ENCODE measurements at regions not wholly inside any gene's neighbourhood (a gene's known extent, or its start where the extent isn't known, plus 50 kb on each side); places are given as distances from the start of the nearest gene placed in this dataset.

GRCh38 chr12:62158461-62159360 lies 101.5 kb upstream of the USP15 start:
- Histone ChIP-seq H3K27ac (replicated peaks) (no peak overlapping the region), H3K27me3 (ENCODE audit: insufficient read depth, poor library complexity, severe bottlenecking) (peaks cover 7% of the 10 kb centered on the region), H3K4me3 (replicated peaks; ENCODE audit: insufficient read depth, low read length) (no peak overlapping the region)
- TF ChIP-seq CTCF (IDR thresholded peaks at IDR 0.05; ENCODE audit: insufficient read depth, low read length), result no peak
- no peak for TF ChIP-seq SPI1 (IDR thresholded peaks at IDR 0.05; ENCODE audit: borderline replicate concordance, low read depth)
- no peak for DNase-seq (ENCODE audit: low read depth in 1 of 2, low spot score in 1 of 2)

- Histone ChIP-seq H3K27ac (replicated peaks) (no peak overlapping the region), H3K4me3 (replicated peaks; ENCODE audit: insufficient read depth, low read length) (no peak overlapping the region), H3K27me3 (ENCODE audit: insufficient read depth, poor library complexity, severe bottlenecking) (peaks cover 7% of the 10 kb centered on the region)
- no peak for TF ChIP-seq GABPA (IDR thresholded peaks at IDR 0.05; ENCODE audit: low read depth)
- TF ChIP-seq CTCF (IDR thresholded peaks at IDR 0.05; ENCODE audit: insufficient read depth, low read length), result no peak
- no peak for TF ChIP-seq REST (IDR thresholded peaks at IDR 0.05; ENCODE audit: insufficient replicate concordance, low read depth)
- no peak for TF ChIP-seq SPI1 (IDR thresholded peaks at IDR 0.05; ENCODE audit: borderline replicate concordance, low read depth)
- TF ChIP-seq POLR2AphosphoS5 (IDR thresholded peaks at IDR 0.05; ENCODE audit: low read depth), result no peak
- no peak for DNase-seq (ENCODE audit: low read depth in 1 of 2, low spot score in 1 of 2)
Observed at GRCh38 chr12:62162214-62162613, 98.0 kb upstream of the USP15 start.

- no peak overlapping the region for H3K27ac ChIP-seq (replicated peaks)
- TF ChIP-seq POLR2AphosphoS5 (IDR thresholded peaks at IDR 0.05; ENCODE audit: low read depth) (no peak), GABPA (IDR thresholded peaks at IDR 0.05; ENCODE audit: low read depth) (no peak), CTCF (IDR thresholded peaks at IDR 0.05; ENCODE audit: insufficient read depth, low read length) (no peak), REST (IDR thresholded peaks at IDR 0.05; ENCODE audit: insufficient replicate concordance, low read depth) (no peak), SPI1 (IDR thresholded peaks at IDR 0.05; ENCODE audit: borderline replicate concordance, low read depth) (no peak)
- H3K4me3 ChIP-seq (replicated peaks; ENCODE audit: insufficient read depth, low read length), result no peak overlapping the region
Observed at GRCh38 chr12:62163368-62163767, 96.8 kb upstream of the USP15 start.

More at GRCh38 chr12:62163368-62163767, 96.8 kb upstream of the USP15 start:
- peaks cover 7% of the 10 kb centered on the region for H3K27me3 ChIP-seq (ENCODE audit: insufficient read depth, poor library complexity, severe bottlenecking)
- no peak for DNase-seq (ENCODE audit: low read depth in 1 of 2, low spot score in 1 of 2)
